ENCODE measurements at regions not wholly inside any gene's neighbourhood (a gene's known extent, or its start where the extent isn't known, plus 50 kb on each side); places are given as distances from the start of the nearest gene placed in this dataset.
A peak's percentile ranks its signal among the peaks of the same experiment; 100 is the strongest.

- peak; percentile 65 for DNase-seq
These were observed 132.3 kb downstream of the SNAPC1 start for GRCh38 chr14:61894452-61895077.

- no peak for DNase-seq
These were observed 135.1 kb downstream of the SNAPC1 start for GRCh38 chr14:61897300-61897699.

GRCh38 chr14:61898568-61898967 is 136.3 kb downstream of the SNAPC1 start:
- DNase-seq, result no peak

GRCh38 chr14:61899497-61899896 is 137.3 kb downstream of the SNAPC1 start:
- no peak for DNase-seq

- no peak for DNase-seq
These were observed 142.7 kb downstream of the SNAPC1 start for GRCh38 chr14:61904946-61905345.

- peak; percentile 53 for DNase-seq
These were observed 149.4 kb downstream of the SNAPC1 start for GRCh38 chr14:61911574-61911973.

- no peak for DNase-seq
These were observed 156.8 kb downstream of the SNAPC1 start for GRCh38 chr14:61918998-61919397.

- DNase-seq, result no peak
These were observed 161.1 kb downstream of the SNAPC1 start for GRCh38 chr14:61923348-61923747.

GRCh38 chr14:61925043-61925442 is 162.8 kb downstream of the SNAPC1 start:
- peak; percentile 7 for DNase-seq

GRCh38 chr14:61925732-61926435 is 163.7 kb downstream of the SNAPC1 start:
- DNase-seq, result no peak

- no peak for DNase-seq
These were observed 164.8 kb downstream of the SNAPC1 start for GRCh38 chr14:61927060-61927459.

- no peak for DNase-seq
These were observed 165.3 kb downstream of the SNAPC1 start for GRCh38 chr14:61927520-61927919.

- DNase-seq, result no peak
These were observed 166.1 kb downstream of the SNAPC1 start for GRCh38 chr14:61928300-61928699.

GRCh38 chr14:61928701-61929100 is 166.5 kb downstream of the SNAPC1 start:
- DNase-seq, result no peak

GRCh38 chr14:61929651-61930050 is 167.4 kb downstream of the SNAPC1 start:
- no peak for DNase-seq

GRCh38 chr14:61930101-61930857 is 168.1 kb downstream of the SNAPC1 start:
- DNase-seq, result no peak

GRCh38 chr14:61932974-61933373 is 170.8 kb downstream of the SNAPC1 start:
- DNase-seq, result peak; percentile 83

GRCh38 chr14:61934385-61934784 is 172.2 kb downstream of the SNAPC1 start:
- no peak for DNase-seq

GRCh38 chr14:61939776-61940175 is 177.6 kb downstream of the SNAPC1 start:
- no peak for DNase-seq

- no peak for DNase-seq
These were observed 178.6 kb downstream of the SNAPC1 start for GRCh38 chr14:61940666-61941420.

- no peak for DNase-seq
These were observed 179.4 kb downstream of the SNAPC1 start for GRCh38 chr14:61941421-61942150.

GRCh38 chr14:61948376-61948775 is 186.2 kb downstream of the SNAPC1 start:
- DNase-seq, result no peak

- DNase-seq, result no peak
These were observed 188.1 kb downstream of the SNAPC1 start for GRCh38 chr14:61950340-61950739.
